Peyer's patch (tissue), 4 donors: ENCODE measurements at regions not wholly inside any gene's neighbourhood (a gene's known extent, or its start where the extent isn't known, plus 50 kb on each side); places are given as distances from the start of the nearest gene placed in this dataset.
A peak's percentile ranks its signal among the peaks of the same experiment; 100 is the strongest.

Experiments
- DNase-seq, 3 donors: peaks; one replicate each; pipeline ENCODE4 v3.0.0-alpha.2; 2017 to 2019
- H3K27ac ChIP-seq, 4 donors: fragments of 200-600 bp; sonication (generic); one replicate each; pipeline ENCODE4 v1.5.1; 2016 to 2019
- H3K27me3 ChIP-seq, 2 donors: fragments of 200-600 bp; sonication (generic); one replicate each; pipeline ENCODE4 v1.5.1; 2019
- H3K36me3 ChIP-seq, 3 donors: fragments of 200-600 bp; sonication (generic); one replicate each; pipeline ENCODE4 v1.5.1; 2016 to 2019
- H3K4me1 ChIP-seq, 4 donors: fragments of 200-600 bp; sonication (generic); one replicate each; pipeline ENCODE4 v1.5.1; 2016 to 2019
- H3K4me3 ChIP-seq, 4 donors: fragments of 200-600 bp; sonication (generic); 1 replicate in 3 of 4; 2 replicates in 1 of 4; pipeline ENCODE4 v1.5.1; 2016 to 2019; ENCODE audit warnings: mild to moderate bottlenecking in 1 of 4
- H3K9me3 ChIP-seq, 4 donors: fragments of 200-600 bp; sonication (generic); one replicate each; pipeline ENCODE4 v1.5.1; 2016 to 2019; ENCODE audit warnings: mild to moderate bottlenecking in 1 of 4
- POLR2A ChIP-seq, 2 donors: fragments of 450-650 bp; IDR thresholded peaks; one replicate each; pipeline ENCODE4 v1.5.1; 2017; ENCODE audit warnings: antibody characterized with exemption in 2 of 2, mild to moderate bottlenecking in 2 of 2, moderate library complexity in 2 of 2
- TF ChIP-seq, protein P1 (sequence below), 6 experiments: fragments of 450-650 bp in 4 of 6; fragments of 200-600 bp in 2 of 6; sonication (generic) in 1 of 6; IDR thresholded peaks; one replicate each; pipeline ENCODE4 v1.5.1; 2017 to 2019; ENCODE audit warnings: antibody characterized with exemption in 6 of 6, mild to moderate bottlenecking in 3 of 6, moderate library complexity in 1 of 6

DNA sequence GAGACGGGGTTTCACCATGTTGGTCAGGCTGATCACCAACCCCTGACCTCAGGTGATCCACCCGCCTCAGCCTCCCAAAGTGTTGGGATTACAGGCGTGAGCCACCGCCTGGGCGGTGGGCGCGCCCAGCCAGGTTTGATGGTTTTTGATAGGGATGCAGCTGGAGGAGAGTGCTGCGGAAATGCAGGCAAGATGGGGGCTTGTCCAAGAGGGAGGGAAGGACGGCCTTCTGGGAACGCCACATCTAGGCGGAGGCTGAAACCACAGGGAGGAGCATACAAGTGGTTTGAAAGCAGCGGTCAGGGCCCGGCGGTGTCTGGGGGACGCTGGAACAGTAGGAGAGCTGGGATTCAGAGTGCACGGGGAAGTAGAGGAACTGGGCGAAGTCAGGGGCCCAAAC lies 134.6 kb downstream of the VRK1 start:
- TF ChIP-seq, protein P1, sequence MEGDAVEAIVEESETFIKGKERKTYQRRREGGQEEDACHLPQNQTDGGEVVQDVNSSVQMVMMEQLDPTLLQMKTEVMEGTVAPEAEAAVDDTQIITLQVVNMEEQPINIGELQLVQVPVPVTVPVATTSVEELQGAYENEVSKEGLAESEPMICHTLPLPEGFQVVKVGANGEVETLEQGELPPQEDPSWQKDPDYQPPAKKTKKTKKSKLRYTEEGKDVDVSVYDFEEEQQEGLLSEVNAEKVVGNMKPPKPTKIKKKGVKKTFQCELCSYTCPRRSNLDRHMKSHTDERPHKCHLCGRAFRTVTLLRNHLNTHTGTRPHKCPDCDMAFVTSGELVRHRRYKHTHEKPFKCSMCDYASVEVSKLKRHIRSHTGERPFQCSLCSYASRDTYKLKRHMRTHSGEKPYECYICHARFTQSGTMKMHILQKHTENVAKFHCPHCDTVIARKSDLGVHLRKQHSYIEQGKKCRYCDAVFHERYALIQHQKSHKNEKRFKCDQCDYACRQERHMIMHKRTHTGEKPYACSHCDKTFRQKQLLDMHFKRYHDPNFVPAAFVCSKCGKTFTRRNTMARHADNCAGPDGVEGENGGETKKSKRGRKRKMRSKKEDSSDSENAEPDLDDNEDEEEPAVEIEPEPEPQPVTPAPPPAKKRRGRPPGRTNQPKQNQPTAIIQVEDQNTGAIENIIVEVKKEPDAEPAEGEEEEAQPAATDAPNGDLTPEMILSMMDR (IDR thresholded peaks at IDR 0.05): no peak
- no peak for TF ChIP-seq POLR2A (IDR thresholded peaks at IDR 0.05)

DNA sequence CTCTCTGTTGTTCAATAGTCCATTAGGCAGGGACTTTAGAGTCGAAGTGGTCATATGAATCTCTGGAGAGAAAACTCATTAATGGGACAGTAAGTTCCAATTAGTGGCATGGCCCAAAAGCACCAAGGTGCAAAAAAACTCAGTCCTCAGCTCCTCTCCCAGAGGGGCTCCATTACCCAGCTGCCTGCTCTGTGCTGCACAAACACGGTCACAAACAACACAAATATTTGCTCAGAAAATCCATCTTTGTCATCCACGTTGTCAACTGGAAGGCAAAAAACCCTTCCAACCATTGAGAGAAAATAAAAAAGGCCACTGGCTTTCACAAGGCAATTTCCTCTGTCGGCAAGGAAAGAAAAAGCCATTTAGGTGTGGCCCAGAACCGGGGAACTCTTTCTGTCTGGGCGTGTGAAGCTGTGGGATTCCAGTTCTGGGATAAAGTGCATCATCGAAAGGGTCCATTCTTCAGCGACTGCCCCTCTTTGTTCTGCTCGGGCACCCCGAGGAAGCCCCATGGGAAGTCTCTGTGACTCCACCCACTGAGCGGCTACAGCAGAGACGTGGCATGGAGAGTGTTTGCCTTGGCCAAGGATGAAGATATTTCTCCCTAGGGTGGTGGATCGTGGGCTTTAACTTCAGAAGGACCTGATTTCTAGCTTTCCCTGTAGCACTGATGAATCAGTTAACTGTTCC lies 137.6 kb downstream of the VRK1 start:
- no peaks in the 10 kb centered on the region for H3K27me3 ChIP-seq
- H3K36me3 ChIP-seq: no peaks in the 10 kb centered on the region
- no peak overlapping the region for H3K4me3 ChIP-seq
- no peak for DNase-seq
- H3K4me1 ChIP-seq: no peaks in the 10 kb centered on the region
- TF ChIP-seq POLR2A (IDR thresholded peaks at IDR 0.05): no peak
- TF ChIP-seq, protein P1 (IDR thresholded peaks at IDR 0.05): no peak
- H3K27ac ChIP-seq: no peak overlapping the region
- no peaks in the 10 kb centered on the region for H3K9me3 ChIP-seq

More for the DNA sequence above, 134.6 kb downstream of the VRK1 start:
- DNase-seq: no peak
- H3K27me3 ChIP-seq: no peaks in the 10 kb centered on the region
- no peak overlapping the region for H3K4me3 ChIP-seq
- H3K9me3 ChIP-seq: no peaks in the 10 kb centered on the region
- H3K36me3 ChIP-seq: no peaks in the 10 kb centered on the region
- no peak overlapping the region for H3K27ac ChIP-seq
- no peaks in the 10 kb centered on the region for H3K4me1 ChIP-seq

DNA sequence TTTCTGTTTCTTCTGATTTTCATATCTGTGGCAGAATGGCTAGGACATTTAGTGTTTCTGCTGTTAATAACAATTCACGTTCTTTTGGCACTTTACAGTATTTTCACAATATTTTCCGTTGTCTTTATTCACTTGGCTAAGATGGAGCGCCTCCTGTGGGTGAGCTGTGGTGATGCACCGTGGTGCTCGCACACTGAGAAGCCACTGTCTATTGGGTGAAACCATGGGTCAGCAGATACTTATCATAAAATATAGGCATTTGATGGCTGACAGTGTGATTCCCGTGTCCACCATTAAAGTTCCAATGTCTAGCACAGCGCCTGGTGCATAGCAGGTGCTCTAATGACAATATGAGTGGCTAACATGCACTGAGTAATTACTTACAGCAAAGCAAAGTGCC lies 141.8 kb downstream of the VRK1 start:
- Histone ChIP-seq H3K27me3 (no peaks in the 10 kb centered on the region), H3K27ac (no peak overlapping the region), H3K9me3 (no peaks in the 10 kb centered on the region), H3K4me1 (no peaks in the 10 kb centered on the region), H3K36me3 (no peaks in the 10 kb centered on the region), H3K4me3 (no peak overlapping the region)
- peak in 1 of 3 donors; percentile 19 for DNase-seq
- TF ChIP-seq, protein P1 (IDR thresholded peaks at IDR 0.05): peak in 2 of 6 experiments; percentile 5 to 9
- TF ChIP-seq POLR2A (IDR thresholded peaks at IDR 0.05): no peak

DNA sequence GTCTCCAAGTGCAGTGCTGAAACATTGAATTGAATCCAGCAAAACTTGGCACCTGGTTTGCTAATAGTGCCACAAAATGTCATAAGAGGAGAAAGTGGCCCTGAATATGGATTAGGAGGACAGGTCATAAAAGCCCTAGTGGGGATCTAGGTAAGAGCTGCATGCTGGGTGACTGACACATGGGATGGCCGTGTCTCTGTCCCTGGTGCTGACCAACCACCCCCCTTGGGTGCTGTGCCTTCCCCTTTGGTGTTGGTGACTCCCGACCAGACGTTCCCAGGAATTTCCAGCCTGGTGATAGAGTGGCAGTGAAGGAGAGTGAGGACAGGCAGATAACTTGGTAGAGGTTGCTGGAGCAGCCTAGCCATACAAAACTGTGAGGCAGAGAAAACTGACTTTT lies 142.8 kb downstream of the VRK1 start:
- Histone ChIP-seq H3K27me3 (no peaks in the 10 kb centered on the region), H3K4me3 (no peak overlapping the region), H3K27ac (no peak overlapping the region), H3K36me3 (no peaks in the 10 kb centered on the region), H3K9me3 (no peaks in the 10 kb centered on the region), H3K4me1 (no peaks in the 10 kb centered on the region)
- TF ChIP-seq, protein P1 (IDR thresholded peaks at IDR 0.05): no peak
- no peak for TF ChIP-seq POLR2A (IDR thresholded peaks at IDR 0.05)
- peak in 1 of 3 donors; percentile 13 for DNase-seq

DNA sequence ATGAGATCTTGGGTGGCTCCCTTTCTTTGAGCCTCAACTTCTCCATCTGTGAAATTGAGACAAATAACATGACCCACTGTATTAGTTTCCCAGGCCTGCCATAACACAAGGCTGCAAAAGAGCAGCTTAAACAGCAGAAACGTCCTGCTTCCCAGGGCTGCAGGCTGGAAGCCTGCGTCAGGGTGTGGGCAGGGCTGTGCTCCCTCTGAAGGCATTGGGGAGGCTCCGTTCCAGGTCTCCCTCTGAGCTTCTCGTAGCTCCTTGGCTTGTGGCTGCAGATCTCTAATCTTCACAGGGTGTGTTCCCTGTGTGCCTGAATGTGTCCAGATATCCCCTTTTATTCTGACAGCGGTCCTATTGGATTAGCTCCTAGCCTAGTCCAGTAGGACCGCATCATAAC lies 147.1 kb downstream of the VRK1 start:
- Histone ChIP-seq H3K9me3 (no peaks in the 10 kb centered on the region), H3K36me3 (no peaks in the 10 kb centered on the region), H3K4me1 (no peaks in the 10 kb centered on the region), H3K27me3 (no peaks in the 10 kb centered on the region), H3K27ac (no peak overlapping the region), H3K4me3 (no peak overlapping the region)
- DNase-seq: peak in 1 of 3 donors; percentile 8
- TF ChIP-seq POLR2A (IDR thresholded peaks at IDR 0.05): no peak
- TF ChIP-seq, protein P1 (IDR thresholded peaks at IDR 0.05): no peak
